ENCODE measurements at regions not wholly inside any gene's neighbourhood (a gene's known extent, or its start where the extent isn't known, plus 50 kb on each side); places are given as distances from the start of the nearest gene placed in this dataset.

GRCh38 chr15:97319291-97319690 lies 641.2 kb upstream of the ARRDC4 start:
- TF ChIP-seq POLR2AphosphoS5 (IDR thresholded peaks at IDR 0.05; ENCODE audit: insufficient read depth, low read depth, low read length) (no peak), POLR2A (IDR thresholded peaks at IDR 0.05; ENCODE audit: low read depth, low read length) (no peak), CTCF (IDR thresholded peaks at IDR 0.05; ENCODE audit: extremely low read depth in 1 of 2, insufficient read depth in 1 of 2, low read depth in 1 of 2, low read length in 2 of 2) (no peak), EZH2 (IDR thresholded peaks at IDR 0.05; ENCODE audit: borderline replicate concordance, low read depth, low read length, severe bottlenecking) (no peak), MYC (IDR thresholded peaks at IDR 0.05; ENCODE audit: low read depth, low read length) (no peak), GATA2 (IDR thresholded peaks at IDR 0.05; ENCODE audit: insufficient read depth, insufficient read length, low read depth, low read length) (no peak), FOS (IDR thresholded peaks at IDR 0.05; ENCODE audit: borderline replicate concordance, insufficient read depth, low read length) (no peak), JUN (IDR thresholded peaks at IDR 0.05; ENCODE audit: borderline replicate concordance, insufficient read depth, insufficient read length, low read depth) (no peak)

Measured in endothelial cell of umbilical vein (primary cell).